Liver (tissue), 8 donors: ENCODE measurements at regions not wholly inside any gene's neighbourhood (a gene's known extent, or its start where the extent isn't known, plus 50 kb on each side); places are given as distances from the start of the nearest gene placed in this dataset.

Experiments
- DNase-seq: peaks from one replicate; pipeline ENCODE4 v3.0.0-alpha.2; 2017; ENCODE audit warnings: low spot score
- H3K27ac ChIP-seq, 2 donors: one replicate each; pipeline ENCODE4 v1.7.0; 2013; ENCODE audit warnings: inconsistent platforms in 2 of 2, low read length in 2 of 2, control low read depth in 1 of 2, low read depth in 1 of 2, mild to moderate bottlenecking in 1 of 2
- H3K27me3 ChIP-seq, 4 donors: one replicate each; pipeline versions ENCODE4 v1.6.1 to v1.7.0; 2013; ENCODE audit warnings: low read length in 3 of 4, inconsistent platforms in 1 of 4, mild to moderate bottlenecking in 1 of 4, moderate library complexity in 1 of 4; ENCODE audit not compliant: control insufficient read depth in 4 of 4, insufficient read depth in 4 of 4
- H3K36me3 ChIP-seq, 4 donors: one replicate each; pipeline versions ENCODE4 v1.6.1 to v1.7.0; 2013; ENCODE audit warnings: low read length in 3 of 4, mild to moderate bottlenecking in 3 of 4, low read depth in 1 of 4, moderate library complexity in 1 of 4; ENCODE audit not compliant: control insufficient read depth in 4 of 4, insufficient read depth in 3 of 4
- H3K4me1 ChIP-seq, 4 donors: one replicate each; pipeline versions ENCODE4 v1.6.1 to v1.7.0; 2013; ENCODE audit warnings: low read length in 3 of 4, mild to moderate bottlenecking in 3 of 4, moderate library complexity in 1 of 4; ENCODE audit not compliant: control insufficient read depth in 4 of 4, insufficient read depth in 4 of 4
- H3K4me3 ChIP-seq, 3 donors: one replicate each; pipeline versions ENCODE4 v1.6.1 to v1.7.0; 2013; ENCODE audit warnings: low read length in 3 of 3, control low read depth in 1 of 3, low read depth in 1 of 3, mild to moderate bottlenecking in 1 of 3
- H3K9ac ChIP-seq, 2 donors: one replicate each; pipeline ENCODE4 v1.7.0; 2013; ENCODE audit warnings: low read length in 2 of 2, mild to moderate bottlenecking in 2 of 2, moderate library complexity in 2 of 2, control low read depth in 1 of 2, low read depth in 1 of 2
- H3K9me3 ChIP-seq, 4 donors: one replicate each; pipeline versions ENCODE4 v1.6.1 to v1.7.0; 2013; ENCODE audit warnings: low read length in 3 of 4; ENCODE audit not compliant: control insufficient read depth in 4 of 4
- ATF3 ChIP-seq: IDR thresholded peaks from 2 replicates; pipeline ENCODE4 v1.6.1; 2016; ENCODE audit warnings: antibody characterized with exemption
- FOXA1 ChIP-seq: IDR thresholded peaks from 2 replicates; pipeline ENCODE4 v1.6.1; 2016; ENCODE audit warnings: antibody characterized with exemption
- FOXA2 ChIP-seq: IDR thresholded peaks from 2 replicates; pipeline ENCODE4 v1.6.1; 2016; ENCODE audit warnings: antibody characterized with exemption
- HNF4A ChIP-seq, 2 donors: conservative IDR thresholded peaks; 2 replicates each; pipeline ENCODE4 v1.6.1; 2016; ENCODE audit warnings: antibody characterized with exemption in 2 of 2, mild to moderate bottlenecking in 2 of 2
- HNF4G ChIP-seq: IDR thresholded peaks from 2 replicates; pipeline ENCODE4 v1.6.1; 2016; ENCODE audit warnings: antibody characterized with exemption
- JUND ChIP-seq, 2 donors: IDR thresholded peaks; 2 replicates each; pipeline ENCODE4 v1.6.1; 2016; ENCODE audit warnings: antibody characterized with exemption in 2 of 2
- MAX ChIP-seq: IDR thresholded peaks from 2 replicates; pipeline ENCODE4 v1.6.1; 2016; ENCODE audit warnings: antibody characterized with exemption
- NR2F2 ChIP-seq: IDR thresholded peaks from 2 replicates; pipeline ENCODE4 v1.6.1; 2016; ENCODE audit warnings: antibody characterized with exemption
- RAD21 ChIP-seq, 2 donors: IDR thresholded peaks; 2 replicates each; pipeline ENCODE4 v1.6.1; 2016; ENCODE audit warnings: antibody characterized with exemption in 2 of 2, mild to moderate bottlenecking in 2 of 2
- RXRA ChIP-seq, 2 donors: IDR thresholded peaks; 2 replicates each; pipeline ENCODE4 v1.6.1; 2017 to 2018; ENCODE audit warnings: antibody characterized with exemption in 2 of 2, mild to moderate bottlenecking in 1 of 2
- SP1 ChIP-seq: IDR thresholded peaks from 2 replicates; pipeline ENCODE4 v1.6.1; 2018; ENCODE audit warnings: antibody characterized with exemption, mild to moderate bottlenecking
- YY1 ChIP-seq: IDR thresholded peaks from 2 replicates; pipeline ENCODE4 v1.6.1; 2016; ENCODE audit warnings: antibody characterized with exemption, mild to moderate bottlenecking
- ZBTB33 ChIP-seq: IDR thresholded peaks from 2 replicates; pipeline ENCODE4 v1.6.1; 2016; ENCODE audit warnings: antibody characterized with exemption
- WGBS: extraction: QIAGEN DNeasy Blood & Tissue Kit; methylation state at CpG from one replicate; pipeline ENCODE4 v1.1.7; 2013; 5-methylcytosine and 5-hydroxymethylcytosine counted together
- TF ChIP-seq, protein P1 (sequence below): IDR thresholded peaks from 2 replicates; pipeline ENCODE4 v1.6.1; 2016; ENCODE audit warnings: antibody characterized with exemption, mild to moderate bottlenecking
- TF ChIP-seq, protein P2 (sequence below): fragments of 150-350 bp; IDR thresholded peaks from 2 replicates; pipeline ENCODE4 v1.5.1; 2017; ENCODE audit warnings: improper control_type of control experiment, low read depth, low read length; ENCODE audit not compliant: missing input control
- donor health status: healthy.
- donor health status: healthy.
- donor health status: healthy.
- donor health status: healthy.
- donor health status: healthy.

GRCh38 chr16:52631711-52632110 is 84.8 kb upstream of the TOX3 start:
- Histone ChIP-seq H3K36me3 (no peaks in the 10 kb centered on the region), H3K9ac (no peak overlapping the region), H3K27me3 (no peaks in the 10 kb centered on the region), H3K4me3 (no peak overlapping the region), H3K9me3 (peaks cover 0 to 3% (median 0%) of the 10 kb centered on the region in 4 donors), H3K4me1 (no peaks in the 10 kb centered on the region), H3K27ac (no peak overlapping the region)
- WGBS, result 96% methylated on average over 2 of the region's 2 CpGs
- no peak for DNase-seq
- TF ChIP-seq, protein P1, sequence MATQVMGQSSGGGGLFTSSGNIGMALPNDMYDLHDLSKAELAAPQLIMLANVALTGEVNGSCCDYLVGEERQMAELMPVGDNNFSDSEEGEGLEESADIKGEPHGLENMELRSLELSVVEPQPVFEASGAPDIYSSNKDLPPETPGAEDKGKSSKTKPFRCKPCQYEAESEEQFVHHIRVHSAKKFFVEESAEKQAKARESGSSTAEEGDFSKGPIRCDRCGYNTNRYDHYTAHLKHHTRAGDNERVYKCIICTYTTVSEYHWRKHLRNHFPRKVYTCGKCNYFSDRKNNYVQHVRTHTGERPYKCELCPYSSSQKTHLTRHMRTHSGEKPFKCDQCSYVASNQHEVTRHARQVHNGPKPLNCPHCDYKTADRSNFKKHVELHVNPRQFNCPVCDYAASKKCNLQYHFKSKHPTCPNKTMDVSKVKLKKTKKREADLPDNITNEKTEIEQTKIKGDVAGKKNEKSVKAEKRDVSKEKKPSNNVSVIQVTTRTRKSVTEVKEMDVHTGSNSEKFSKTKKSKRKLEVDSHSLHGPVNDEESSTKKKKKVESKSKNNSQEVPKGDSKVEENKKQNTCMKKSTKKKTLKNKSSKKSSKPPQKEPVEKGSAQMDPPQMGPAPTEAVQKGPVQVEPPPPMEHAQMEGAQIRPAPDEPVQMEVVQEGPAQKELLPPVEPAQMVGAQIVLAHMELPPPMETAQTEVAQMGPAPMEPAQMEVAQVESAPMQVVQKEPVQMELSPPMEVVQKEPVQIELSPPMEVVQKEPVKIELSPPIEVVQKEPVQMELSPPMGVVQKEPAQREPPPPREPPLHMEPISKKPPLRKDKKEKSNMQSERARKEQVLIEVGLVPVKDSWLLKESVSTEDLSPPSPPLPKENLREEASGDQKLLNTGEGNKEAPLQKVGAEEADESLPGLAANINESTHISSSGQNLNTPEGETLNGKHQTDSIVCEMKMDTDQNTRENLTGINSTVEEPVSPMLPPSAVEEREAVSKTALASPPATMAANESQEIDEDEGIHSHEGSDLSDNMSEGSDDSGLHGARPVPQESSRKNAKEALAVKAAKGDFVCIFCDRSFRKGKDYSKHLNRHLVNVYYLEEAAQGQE, result no peak
- TF ChIP-seq RAD21 (IDR thresholded peaks at IDR 0.05), result no peak
- TF ChIP-seq JUND (IDR thresholded peaks at IDR 0.05), result no peak
- no peak for TF ChIP-seq ATF3
- no peak for TF ChIP-seq MAX
- no peak for TF ChIP-seq HNF4G
- TF ChIP-seq RXRA (IDR thresholded peaks at IDR 0.05), result no peak
- no peak for TF ChIP-seq FOXA1
- no peak for TF ChIP-seq SP1
- TF ChIP-seq, protein P2, sequence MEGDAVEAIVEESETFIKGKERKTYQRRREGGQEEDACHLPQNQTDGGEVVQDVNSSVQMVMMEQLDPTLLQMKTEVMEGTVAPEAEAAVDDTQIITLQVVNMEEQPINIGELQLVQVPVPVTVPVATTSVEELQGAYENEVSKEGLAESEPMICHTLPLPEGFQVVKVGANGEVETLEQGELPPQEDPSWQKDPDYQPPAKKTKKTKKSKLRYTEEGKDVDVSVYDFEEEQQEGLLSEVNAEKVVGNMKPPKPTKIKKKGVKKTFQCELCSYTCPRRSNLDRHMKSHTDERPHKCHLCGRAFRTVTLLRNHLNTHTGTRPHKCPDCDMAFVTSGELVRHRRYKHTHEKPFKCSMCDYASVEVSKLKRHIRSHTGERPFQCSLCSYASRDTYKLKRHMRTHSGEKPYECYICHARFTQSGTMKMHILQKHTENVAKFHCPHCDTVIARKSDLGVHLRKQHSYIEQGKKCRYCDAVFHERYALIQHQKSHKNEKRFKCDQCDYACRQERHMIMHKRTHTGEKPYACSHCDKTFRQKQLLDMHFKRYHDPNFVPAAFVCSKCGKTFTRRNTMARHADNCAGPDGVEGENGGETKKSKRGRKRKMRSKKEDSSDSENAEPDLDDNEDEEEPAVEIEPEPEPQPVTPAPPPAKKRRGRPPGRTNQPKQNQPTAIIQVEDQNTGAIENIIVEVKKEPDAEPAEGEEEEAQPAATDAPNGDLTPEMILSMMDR, result no peak

GRCh38 chr16:52630711-52631110 is 83.8 kb upstream of the TOX3 start:
- H3K4me1 ChIP-seq, result no peaks in the 10 kb centered on the region
- 90% methylated on average over 2 of the region's 2 CpGs for WGBS
- H3K27me3 ChIP-seq, result no peaks in the 10 kb centered on the region
- no peak overlapping the region for H3K9ac ChIP-seq
- H3K27ac ChIP-seq, result no peak overlapping the region
- no peaks in the 10 kb centered on the region for H3K9me3 ChIP-seq
- no peaks in the 10 kb centered on the region for H3K36me3 ChIP-seq
- TF ChIP-seq FOXA1 (no peak), NR2F2 (no peak), HNF4A (conservative IDR thresholded peaks at IDR 0.05) (no peak), SP1 (no peak), FOXA2 (no peak), ZBTB33 (no peak), RXRA (IDR thresholded peaks at IDR 0.05) (no peak), YY1 (no peak)
- TF ChIP-seq, protein P1, result no peak
- TF ChIP-seq, protein P2, result no peak
- no peak for DNase-seq
- H3K4me3 ChIP-seq, result no peak overlapping the region
